Muscle of leg (tissue), 3 donors: ENCODE measurements at regions not wholly inside any gene's neighbourhood (a gene's known extent, or its start where the extent isn't known, plus 50 kb on each side); places are given as distances from the start of the nearest gene placed in this dataset.
"Not testable (repeated sequence)": the region's sequence is repeated elsewhere in the genome, so short reads cannot be mapped to it uniquely, and the experiment has no call there.

Experiments used
- DNase-seq: peaks from one replicate; pipeline ENCODE4 v3.0.0; 2013
- H3K27ac ChIP-seq: one replicate; pipeline ENCODE4 v1.5.1; 2013; ENCODE audit warnings: mild to moderate bottlenecking, low read length, control low read depth
- H3K27me3 ChIP-seq: one replicate; pipeline ENCODE4 v1.6.1; 2013; ENCODE audit warnings: low read length; ENCODE audit not compliant: control insufficient read depth, insufficient read depth
- H3K36me3 ChIP-seq: one replicate; pipeline ENCODE4 v1.6.1; 2013; ENCODE audit warnings: low read length; ENCODE audit not compliant: control insufficient read depth, insufficient read depth
- H3K4me1 ChIP-seq: one replicate; pipeline ENCODE4 v1.6.1; 2013; ENCODE audit warnings: low read length; ENCODE audit not compliant: control insufficient read depth, insufficient read depth
- H3K4me3 ChIP-seq: one replicate; pipeline ENCODE4 v1.5.1; 2013; ENCODE audit warnings: low read length, control low read depth
- H3K9me3 ChIP-seq: replicated peaks from 2 replicates; pipeline ENCODE4 v1.6.1; 2013; ENCODE audit warnings: low read depth, low read length; ENCODE audit not compliant: control insufficient read depth
- WGBS: methylation state at CpG from one replicate; pipeline ENCODE4 v1.1.5; 2013; ENCODE audit warnings: missing lambda C conversion rate; ENCODE audit not compliant: insufficient coverage; 5-methylcytosine and 5-hydroxymethylcytosine counted together

GRCh38 chr3:143175940-143176894 is 56.6 kb downstream of the CHST2 start:
- not testable (repeated sequence) for H3K27ac ChIP-seq, H3K4me1 ChIP-seq, H3K9me3 ChIP-seq, H3K4me3 ChIP-seq, DNase-seq, H3K27me3 ChIP-seq, H3K36me3 ChIP-seq
- 89% methylated on average over 19 of the region's 47 CpGs for WGBS

- not testable (repeated sequence) for DNase-seq, H3K36me3 ChIP-seq, H3K27ac ChIP-seq, H3K4me1 ChIP-seq, H3K4me3 ChIP-seq, H3K27me3 ChIP-seq, H3K9me3 ChIP-seq
- no CpG with 5 or more reads among the region's 6 CpGs for WGBS
These were observed 58.4 kb downstream of the CHST2 start for GRCh38 chr3:143177965-143178364.

DNA sequence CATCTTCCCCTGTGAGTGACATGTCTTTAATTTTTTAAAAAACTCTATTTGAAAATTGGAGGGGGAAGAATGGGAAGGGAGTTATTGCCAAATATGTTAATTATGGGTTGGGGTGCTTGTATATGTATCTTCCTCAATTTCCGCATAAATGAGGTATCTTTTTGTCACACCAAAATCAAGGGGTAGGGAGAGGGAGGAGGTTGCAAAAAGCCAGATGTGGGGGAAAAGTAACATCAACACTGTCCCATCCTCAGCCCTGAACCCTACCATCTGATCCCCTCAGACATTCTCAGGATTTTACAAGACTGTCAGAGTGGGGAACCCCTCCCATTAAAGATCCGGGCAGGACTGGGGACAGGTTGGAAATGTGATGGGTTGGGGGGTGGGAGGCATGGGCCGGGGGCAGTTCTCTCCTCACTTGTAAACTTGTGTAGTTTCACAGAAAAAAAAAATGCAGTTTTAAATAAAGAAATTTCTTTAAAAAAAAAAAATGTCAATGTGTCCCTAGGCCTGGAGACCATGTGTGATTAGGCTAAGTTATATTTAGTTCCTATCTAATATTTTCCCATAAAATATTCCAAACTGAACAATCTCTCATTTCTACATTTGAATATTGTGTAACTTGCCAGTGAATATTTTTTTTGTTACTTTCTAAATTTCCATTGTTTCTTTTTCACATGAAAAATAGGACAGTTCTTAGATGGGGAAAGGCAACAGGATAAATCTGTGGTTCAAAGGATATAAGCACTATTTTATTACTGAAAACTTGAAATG is 59.4 kb downstream of the CHST2 start:
- not testable (repeated sequence) for H3K27ac ChIP-seq, H3K4me3 ChIP-seq, H3K9me3 ChIP-seq, H3K4me1 ChIP-seq, H3K27me3 ChIP-seq, H3K36me3 ChIP-seq
- peak; percentile 53 for DNase-seq
- WGBS: no CpG with 5 or more reads among the region's 3 CpGs

DNA sequence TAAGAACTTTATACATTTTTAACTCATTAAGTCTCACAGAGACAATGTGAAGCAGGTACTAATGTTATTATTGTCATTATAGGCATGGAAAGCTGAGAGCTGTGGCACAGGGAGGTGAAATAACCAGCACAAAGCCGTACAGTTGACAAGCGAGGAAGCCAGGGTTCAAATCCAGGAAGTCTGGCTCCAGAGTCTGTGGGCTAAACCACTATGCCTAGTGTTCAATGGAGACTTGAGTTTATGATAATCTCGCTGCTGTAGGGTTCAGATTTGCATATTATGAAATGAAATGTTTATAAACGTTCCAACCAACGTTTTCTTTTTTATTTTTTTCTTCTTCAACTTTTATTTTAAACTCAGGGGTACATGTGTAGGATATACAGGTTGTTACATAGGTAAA is 60.0 kb downstream of the CHST2 start:
- no peak overlapping the region for H3K27ac ChIP-seq
- no peaks in the 10 kb centered on the region for H3K4me1 ChIP-seq
- H3K9me3 ChIP-seq: peaks cover 2% of the 10 kb centered on the region
- WGBS: 78% methylated on average over 2 of the region's 5 CpGs
- H3K36me3 ChIP-seq: no peaks in the 10 kb centered on the region
- no peak for DNase-seq
- no peaks in the 10 kb centered on the region for H3K27me3 ChIP-seq
- no peak overlapping the region for H3K4me3 ChIP-seq

- H3K27ac ChIP-seq, DNase-seq, H3K36me3 ChIP-seq, H3K9me3 ChIP-seq, H3K4me1 ChIP-seq, H3K4me3 ChIP-seq, H3K27me3 ChIP-seq: not testable (repeated sequence)
- no CpG with 5 or more reads among the region's 2 CpGs for whole genome bisulfite sequencing
These were observed 61.3 kb downstream of the CHST2 start for GRCh38 chr3:143180860-143181259.

DNA sequence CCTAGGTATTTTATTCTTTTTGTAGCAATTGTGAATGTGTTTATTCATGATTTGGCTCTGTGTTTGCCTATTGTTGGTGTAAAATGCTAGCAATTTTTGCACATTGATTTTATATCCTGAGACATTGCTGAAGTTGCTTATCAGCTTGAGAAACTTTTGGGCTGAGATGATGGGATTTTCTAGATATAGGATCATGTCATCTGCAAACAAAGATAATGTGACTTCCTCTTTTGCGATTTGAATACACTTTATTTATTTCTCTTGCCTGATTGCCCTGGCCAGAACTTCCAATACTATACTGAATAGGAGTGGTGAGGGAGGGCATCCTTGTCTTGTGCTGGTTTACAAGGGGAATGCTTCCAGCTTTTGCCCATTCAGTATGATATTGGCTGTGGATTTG is 62.4 kb downstream of the CHST2 start:
- H3K4me3 ChIP-seq, H3K4me1 ChIP-seq, H3K27me3 ChIP-seq, H3K27ac ChIP-seq, DNase-seq, H3K36me3 ChIP-seq, H3K9me3 ChIP-seq: not testable (repeated sequence)
- WGBS: no CpG with 5 or more reads among the region's 1 CpG

- Histone ChIP-seq H3K4me1 (no peaks in the 10 kb centered on the region), H3K27ac (no peak overlapping the region), H3K27me3 (no peaks in the 10 kb centered on the region), H3K4me3 (no peak overlapping the region), H3K9me3 (peaks cover 2% of the 10 kb centered on the region), H3K36me3 (no peaks in the 10 kb centered on the region)
- no peak for DNase-seq
- 100% methylated on average over 1 of the region's 6 CpGs for WGBS
These were observed 63.5 kb downstream of the CHST2 start for GRCh38 chr3:143182866-143183664.

DNA sequence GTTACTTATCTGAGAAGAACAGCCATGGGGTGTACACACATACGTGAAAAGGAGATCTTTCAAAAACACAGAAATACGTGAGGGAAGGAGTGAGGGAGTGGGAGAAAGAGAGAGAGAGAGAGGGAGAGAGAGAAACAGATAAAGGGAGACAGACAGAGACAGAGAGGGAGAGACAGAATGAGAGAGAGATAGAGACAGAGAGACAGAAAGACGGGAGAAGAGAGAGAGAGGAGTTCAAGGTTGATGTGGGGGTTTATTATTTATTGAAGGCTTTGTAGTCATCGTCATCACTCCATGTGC is 64.0 kb downstream of the CHST2 start:
- no peaks in the 10 kb centered on the region for H3K4me1 ChIP-seq
- H3K36me3 ChIP-seq: no peaks in the 10 kb centered on the region
- WGBS: 76% methylated on average over 2 of the region's 4 CpGs
- no peak for DNase-seq
- H3K4me3 ChIP-seq: no peak overlapping the region
- peak overlapping the region; percentile 35 for H3K27ac ChIP-seq
- H3K27me3 ChIP-seq: no peaks in the 10 kb centered on the region
- H3K9me3 ChIP-seq: peaks cover 2% of the 10 kb centered on the region

- no peaks in the 10 kb centered on the region for H3K36me3 ChIP-seq
- H3K27me3 ChIP-seq: no peaks in the 10 kb centered on the region
- H3K4me1 ChIP-seq: no peaks in the 10 kb centered on the region
- H3K27ac ChIP-seq: peak overlapping the region; percentile 35
- no CpG with 5 or more reads among the region's 1 CpG for whole genome bisulfite sequencing
- peaks cover 2% of the 10 kb centered on the region for H3K9me3 ChIP-seq
- peak; percentile 87 for DNase-seq
- H3K4me3 ChIP-seq: no peak overlapping the region
These were observed 64.5 kb downstream of the CHST2 start for GRCh38 chr3:143184099-143184498.

GRCh38 chr3:143185401-143185800 is 65.8 kb downstream of the CHST2 start:
- Histone ChIP-seq H3K9me3 (peaks cover 2% of the 10 kb centered on the region), H3K36me3 (no peaks in the 10 kb centered on the region), H3K27me3 (no peaks in the 10 kb centered on the region), H3K27ac (no peak overlapping the region), H3K4me1 (no peaks in the 10 kb centered on the region), H3K4me3 (no peak overlapping the region)
- DNase-seq: no peak
